ENCODE measurements at regions not wholly inside any gene's neighbourhood (a gene's known extent, or its start where the extent isn't known, plus 50 kb on each side); places are given as distances from the start of the nearest gene placed in this dataset.
A peak's percentile ranks its signal among the peaks of the same experiment; 100 is the strongest.

DNA sequence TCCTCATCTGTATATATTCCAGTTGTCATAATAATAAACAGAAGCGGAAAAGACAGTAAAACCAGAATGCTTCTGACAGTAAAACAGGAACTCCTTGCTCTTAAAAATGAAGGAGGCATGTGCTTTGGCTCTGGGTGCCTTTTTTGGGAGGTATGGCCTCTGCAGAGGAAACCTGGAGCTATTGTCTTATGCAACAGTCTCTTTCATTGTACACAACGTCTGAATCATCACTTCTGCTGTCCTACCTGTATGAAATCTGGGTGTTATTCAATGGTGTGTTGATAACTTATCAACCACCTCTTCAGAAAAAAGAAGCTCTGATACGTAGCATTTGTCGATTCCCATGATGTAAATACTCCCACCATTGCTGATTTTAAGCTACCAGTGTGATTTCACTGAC is 64.8 kb downstream of the CDCA7 start:
- Histone ChIP-seq H3K9me3 (ENCODE audit: severe bottlenecking) (no peaks in the 10 kb centered on the region), H3K4me3 (ENCODE audit: severe bottlenecking) (no peak overlapping the region), H3K36me3 (ENCODE audit: low read depth) (no peaks in the 10 kb centered on the region), H3K27me3 (ENCODE audit: insufficient read depth, poor library complexity, severe bottlenecking) (no peaks in the 10 kb centered on the region), H3K4me1 (ENCODE audit: insufficient read depth, poor library complexity, severe bottlenecking) (peaks cover 18% of the 10 kb centered on the region), H3K27ac (ENCODE audit: poor library complexity, severe bottlenecking) (no peak overlapping the region)
- TF ChIP-seq, protein P1, sequence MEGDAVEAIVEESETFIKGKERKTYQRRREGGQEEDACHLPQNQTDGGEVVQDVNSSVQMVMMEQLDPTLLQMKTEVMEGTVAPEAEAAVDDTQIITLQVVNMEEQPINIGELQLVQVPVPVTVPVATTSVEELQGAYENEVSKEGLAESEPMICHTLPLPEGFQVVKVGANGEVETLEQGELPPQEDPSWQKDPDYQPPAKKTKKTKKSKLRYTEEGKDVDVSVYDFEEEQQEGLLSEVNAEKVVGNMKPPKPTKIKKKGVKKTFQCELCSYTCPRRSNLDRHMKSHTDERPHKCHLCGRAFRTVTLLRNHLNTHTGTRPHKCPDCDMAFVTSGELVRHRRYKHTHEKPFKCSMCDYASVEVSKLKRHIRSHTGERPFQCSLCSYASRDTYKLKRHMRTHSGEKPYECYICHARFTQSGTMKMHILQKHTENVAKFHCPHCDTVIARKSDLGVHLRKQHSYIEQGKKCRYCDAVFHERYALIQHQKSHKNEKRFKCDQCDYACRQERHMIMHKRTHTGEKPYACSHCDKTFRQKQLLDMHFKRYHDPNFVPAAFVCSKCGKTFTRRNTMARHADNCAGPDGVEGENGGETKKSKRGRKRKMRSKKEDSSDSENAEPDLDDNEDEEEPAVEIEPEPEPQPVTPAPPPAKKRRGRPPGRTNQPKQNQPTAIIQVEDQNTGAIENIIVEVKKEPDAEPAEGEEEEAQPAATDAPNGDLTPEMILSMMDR (IDR thresholded peaks at IDR 0.05; ENCODE audit: poor library complexity, severe bottlenecking) = no peak
- ATAC-seq (ENCODE audit: low read depth) (peak; percentile 93), DNase-seq (ENCODE audit: low spot score) (no peak)

DNA sequence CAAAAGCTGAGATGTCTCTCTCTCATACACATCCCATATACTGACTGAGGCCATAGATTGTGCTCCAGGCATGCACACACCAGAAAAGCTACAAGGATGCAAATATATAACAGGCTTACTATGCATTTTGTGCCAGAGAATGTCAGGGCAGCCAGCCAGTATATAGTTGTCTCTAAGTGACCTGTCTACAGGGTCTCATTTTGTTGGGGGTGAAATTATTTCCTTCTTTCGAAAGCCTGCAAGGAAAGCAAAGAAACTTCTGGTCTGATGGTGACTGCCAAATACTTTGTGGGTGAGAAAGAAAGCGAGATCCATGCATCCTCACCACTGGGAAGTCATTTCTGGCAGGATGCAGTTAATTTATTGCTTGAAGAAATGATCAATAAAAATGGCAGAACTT is 70.2 kb downstream of the CDCA7 start:
- DNase-seq (ENCODE audit: low spot score) (no peak), ATAC-seq (ENCODE audit: low read depth) (no peak)
- Histone ChIP-seq H3K27me3 (ENCODE audit: insufficient read depth, poor library complexity, severe bottlenecking) (no peaks in the 10 kb centered on the region), H3K27ac (ENCODE audit: poor library complexity, severe bottlenecking) (no peak overlapping the region), H3K4me1 (ENCODE audit: insufficient read depth, poor library complexity, severe bottlenecking) (peaks cover 22% of the 10 kb centered on the region), H3K4me3 (ENCODE audit: severe bottlenecking) (no peak overlapping the region), H3K36me3 (ENCODE audit: low read depth) (no peaks in the 10 kb centered on the region), H3K9me3 (ENCODE audit: severe bottlenecking) (no peaks in the 10 kb centered on the region)
- TF ChIP-seq, protein P1 (IDR thresholded peaks at IDR 0.05; ENCODE audit: poor library complexity, severe bottlenecking) = no peak

DNA sequence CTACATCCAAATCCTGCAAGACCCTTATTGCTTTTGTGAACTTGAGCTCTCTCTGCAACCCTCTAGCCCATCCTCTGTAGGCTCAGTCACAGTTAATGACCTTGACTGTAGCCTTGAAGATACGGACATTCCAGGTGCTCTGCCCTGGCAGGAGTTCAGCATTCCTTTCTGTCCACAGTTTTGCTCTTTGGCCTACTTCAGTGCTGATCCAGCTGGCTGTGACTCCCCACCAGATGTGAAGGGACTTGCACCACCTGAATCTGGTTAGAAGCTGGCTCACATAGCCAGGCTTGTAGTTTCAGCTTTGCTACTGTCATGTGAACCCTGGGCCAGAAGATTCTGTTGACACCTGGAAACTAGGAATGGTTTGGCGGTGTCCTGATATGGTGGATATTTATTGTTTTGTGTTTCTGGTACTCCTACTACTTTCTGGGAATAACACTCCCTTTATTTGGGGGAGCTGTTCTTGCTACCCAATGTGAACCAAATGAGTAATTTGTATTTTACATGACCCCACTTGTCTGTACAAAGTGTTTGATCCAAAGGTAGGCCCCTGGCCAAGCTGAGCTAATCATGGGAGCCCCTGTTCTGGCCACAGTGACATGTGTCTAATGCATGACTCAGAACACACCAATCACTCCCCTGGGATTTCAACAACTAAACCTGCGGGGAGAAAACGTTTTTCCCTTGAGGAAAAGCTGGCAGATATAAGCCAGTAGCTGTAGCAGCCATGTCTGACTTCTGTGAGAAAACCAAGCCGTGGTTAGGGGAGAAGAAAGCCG is 73.4 kb downstream of the CDCA7 start:
- ATAC-seq (ENCODE audit: low read depth) = peak; percentile 83
- H3K4me1 ChIP-seq (ENCODE audit: insufficient read depth, poor library complexity, severe bottlenecking) = peaks cover 33% of the 10 kb centered on the region
- H3K27me3 ChIP-seq (ENCODE audit: insufficient read depth, poor library complexity, severe bottlenecking) = no peaks in the 10 kb centered on the region
- peak; percentile 85 for DNase-seq (ENCODE audit: low spot score)
- no peaks in the 10 kb centered on the region for H3K36me3 ChIP-seq (ENCODE audit: low read depth)
- TF ChIP-seq, protein P1 (IDR thresholded peaks at IDR 0.05; ENCODE audit: poor library complexity, severe bottlenecking) = no peak
- H3K4me3 ChIP-seq (ENCODE audit: severe bottlenecking) = no peak overlapping the region
- no peaks in the 10 kb centered on the region for H3K9me3 ChIP-seq (ENCODE audit: severe bottlenecking)
- peak overlapping the region; percentile 76 for H3K27ac ChIP-seq (ENCODE audit: poor library complexity, severe bottlenecking)

DNA sequence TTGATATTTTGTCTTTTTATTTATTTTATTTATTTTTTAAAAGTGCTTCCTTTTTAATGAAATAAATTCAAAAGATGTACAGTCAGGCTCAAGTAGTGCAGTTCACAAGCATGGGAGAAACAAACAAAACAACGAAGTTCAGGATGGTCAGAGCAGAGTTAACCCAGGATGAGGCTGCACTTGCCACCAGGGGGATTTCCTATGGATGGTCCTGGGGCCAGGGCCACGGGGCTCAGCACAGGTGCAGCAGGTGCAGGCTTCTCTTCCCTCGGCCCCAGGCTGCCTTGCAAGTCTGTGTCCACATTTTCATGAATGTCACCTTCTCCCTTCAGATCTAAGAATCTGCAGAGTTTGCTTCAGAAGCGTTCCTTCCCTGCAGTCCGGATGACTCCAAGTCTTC is 76.5 kb downstream of the CDCA7 start:
- DNase-seq (ENCODE audit: low spot score) = no peak
- peaks cover 33% of the 10 kb centered on the region for H3K4me1 ChIP-seq (ENCODE audit: insufficient read depth, poor library complexity, severe bottlenecking)
- H3K27ac ChIP-seq (ENCODE audit: poor library complexity, severe bottlenecking) = no peak overlapping the region
- no peaks in the 10 kb centered on the region for H3K27me3 ChIP-seq (ENCODE audit: insufficient read depth, poor library complexity, severe bottlenecking)
- no peaks in the 10 kb centered on the region for H3K36me3 ChIP-seq (ENCODE audit: low read depth)
- H3K9me3 ChIP-seq (ENCODE audit: severe bottlenecking) = no peaks in the 10 kb centered on the region
- TF ChIP-seq, protein P1 (IDR thresholded peaks at IDR 0.05; ENCODE audit: poor library complexity, severe bottlenecking) = no peak
- ATAC-seq (ENCODE audit: low read depth) = no peak
- no peak overlapping the region for H3K4me3 ChIP-seq (ENCODE audit: severe bottlenecking)
